Stimulated activated CD4-positive, alpha-beta T cell treated with anti-CD3 and anti-CD28 coated beads, Interleukin-15, amount 100 ng/mL, for 24 hours (primary cell): ENCODE measurements at regions not wholly inside any gene's neighbourhood (a gene's known extent, or its start where the extent isn't known, plus 50 kb on each side); places are given as distances from the start of the nearest gene placed in this dataset.
"Not testable (repeated sequence)": the region's sequence is repeated elsewhere in the genome, so short reads cannot be mapped to it uniquely, and the experiment has no call there.

Experiments used
- DNase-seq: peaks from one replicate; pipeline ENCODE4 v3.0.0-alpha.2; 2020

DNA sequence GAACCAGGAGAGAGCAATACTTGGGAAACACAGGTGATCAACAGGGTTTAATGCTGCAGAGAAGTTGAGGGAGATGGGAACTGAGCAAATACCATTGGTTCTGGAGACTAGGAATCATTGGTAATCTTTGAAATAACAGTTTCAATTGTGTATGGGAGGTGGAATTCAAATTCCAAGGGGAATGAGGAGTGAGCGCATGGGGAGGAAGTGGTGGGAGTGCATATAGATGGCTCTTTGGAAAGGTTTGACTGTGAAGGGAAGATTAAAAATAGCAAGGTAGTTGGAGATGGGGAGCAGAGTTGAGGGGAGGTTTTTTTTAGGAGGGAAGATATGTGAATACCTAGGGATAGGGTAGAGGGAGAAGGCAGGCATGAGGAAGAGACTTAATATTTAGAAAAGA, 51.1 kb upstream of the ROPN1 start:
- DNase-seq, result no peak

DNA sequence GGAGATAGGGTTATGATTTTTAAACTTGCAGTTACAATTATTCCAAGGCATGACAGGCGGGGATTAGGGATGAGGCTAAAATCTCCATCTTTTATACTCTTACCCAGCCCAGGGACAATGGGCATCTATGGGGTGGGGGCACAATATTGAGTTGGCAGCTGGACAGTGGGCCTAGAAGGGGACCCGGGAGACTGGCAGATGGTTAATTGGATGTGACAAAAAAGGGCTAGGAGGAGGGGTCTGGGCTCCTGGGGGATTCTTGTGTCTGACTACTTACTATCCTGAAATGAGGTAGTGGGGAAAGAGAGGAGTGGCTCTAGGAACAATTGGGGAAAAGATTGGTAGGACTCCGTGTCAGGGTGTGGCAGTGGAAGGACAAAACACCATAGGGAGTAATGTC, 53.0 kb upstream of the ROPN1 start:
- DNase-seq, result no peak

- DNase-seq, result no peak
Measured at GRCh38 chr3:124048967-124049798, 57.3 kb upstream of the ROPN1 start.

GRCh38 chr3:124051636-124052035, 59.7 kb upstream of the ROPN1 start:
- DNase-seq, result no peak

DNA sequence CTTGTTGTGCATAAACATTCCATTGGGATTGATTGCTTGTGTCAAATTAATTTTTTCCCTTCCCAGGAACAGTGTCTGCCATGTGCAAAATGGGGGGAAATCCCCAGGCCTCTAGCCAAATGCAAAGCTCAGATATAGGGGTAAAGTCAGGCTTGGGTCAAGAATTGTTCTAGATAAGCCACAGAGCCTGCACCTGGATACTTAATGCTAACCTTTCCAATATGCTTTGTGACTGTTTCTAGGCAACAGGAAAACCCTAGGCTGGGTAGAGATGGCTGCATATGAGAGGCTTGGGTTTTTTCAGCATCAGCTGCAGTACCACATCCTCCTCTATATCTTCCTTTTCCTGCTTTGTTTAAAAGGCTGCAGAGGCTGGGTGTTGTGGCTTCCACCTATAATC, 61.9 kb upstream of the ROPN1 start:
- no peak for DNase-seq

GRCh38 chr3:124056846-124057245, 64.9 kb upstream of the ROPN1 start:
- no peak for DNase-seq

DNA sequence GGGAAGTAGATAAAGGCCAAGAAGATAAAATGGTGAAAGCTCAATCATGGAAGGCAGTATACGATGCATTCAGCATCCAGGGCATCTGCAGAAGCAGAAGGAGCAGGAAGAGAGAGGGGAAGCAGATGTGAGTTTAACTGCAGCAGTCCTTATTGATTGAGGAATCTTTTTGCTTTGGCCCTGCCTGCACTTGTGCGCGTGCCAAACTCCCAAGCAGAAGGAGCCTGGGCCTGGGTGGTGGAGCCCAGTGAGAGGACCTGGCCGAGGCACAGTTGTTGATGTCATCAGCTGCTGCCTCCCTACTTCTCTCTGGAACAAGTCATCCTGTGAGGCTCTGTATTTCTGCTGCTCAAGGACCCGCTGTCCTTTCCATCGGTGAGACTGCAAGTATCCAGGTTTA, 65.5 kb upstream of the ROPN1 start:
- DNase-seq, result no peak

GRCh38 chr3:124059580-124059979, 67.7 kb upstream of the ROPN1 start:
- no peak for DNase-seq

DNA sequence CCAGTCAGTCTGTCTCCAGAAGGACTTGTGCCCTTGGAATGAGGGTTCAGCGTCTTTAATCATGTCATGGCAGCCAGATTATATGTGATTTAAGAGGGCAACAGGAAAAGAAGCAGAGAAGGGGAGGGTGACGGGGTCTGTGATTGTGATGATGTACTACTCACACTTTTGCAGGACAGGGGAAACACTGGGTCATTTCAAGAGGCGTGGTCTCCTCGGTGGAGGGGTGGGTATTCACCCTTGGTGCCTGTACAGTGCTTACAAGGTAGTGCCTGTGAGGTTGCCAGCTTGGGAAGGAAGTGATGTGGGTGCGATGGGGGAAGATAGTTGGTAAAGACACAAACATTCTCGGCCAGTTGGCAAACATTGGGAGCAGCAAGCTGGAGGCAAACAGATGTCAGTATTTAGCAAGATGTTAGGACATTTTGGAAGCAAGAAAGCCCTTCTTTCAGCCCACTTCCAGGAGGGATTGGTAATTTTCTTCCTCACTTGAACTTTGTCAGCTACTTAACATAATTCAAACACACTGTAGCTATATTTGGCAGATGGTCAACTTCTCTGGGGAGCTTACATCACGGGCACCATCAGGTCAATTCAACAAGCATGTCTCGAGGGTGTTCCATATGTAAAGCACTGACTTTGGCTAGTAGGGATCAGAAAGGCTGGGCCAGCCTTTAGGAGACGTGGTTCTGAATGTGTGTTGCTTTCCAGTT, 71.4 kb upstream of the ROPN1 start:
- no peak for DNase-seq

DNA sequence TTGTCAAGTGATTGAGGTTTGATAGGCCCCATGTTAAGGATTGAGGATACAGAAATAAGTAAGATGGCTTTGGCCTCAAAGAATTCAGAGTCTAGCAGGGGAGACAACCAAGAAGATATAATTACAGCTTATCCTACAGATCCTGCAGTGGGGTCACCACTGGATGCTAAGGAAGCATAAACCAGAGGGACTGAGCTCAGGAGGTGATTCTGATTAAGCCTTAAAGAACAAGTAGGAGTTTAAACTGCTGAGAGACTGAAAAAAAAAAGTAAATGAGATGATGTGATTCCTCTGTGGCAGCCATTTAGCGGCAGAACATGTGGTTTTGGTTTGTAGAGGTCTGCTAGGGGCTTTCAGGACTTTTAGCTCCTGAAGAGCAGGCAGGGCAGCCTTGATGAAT, 72.1 kb upstream of the ROPN1 start:
- DNase-seq, result no peak

DNA sequence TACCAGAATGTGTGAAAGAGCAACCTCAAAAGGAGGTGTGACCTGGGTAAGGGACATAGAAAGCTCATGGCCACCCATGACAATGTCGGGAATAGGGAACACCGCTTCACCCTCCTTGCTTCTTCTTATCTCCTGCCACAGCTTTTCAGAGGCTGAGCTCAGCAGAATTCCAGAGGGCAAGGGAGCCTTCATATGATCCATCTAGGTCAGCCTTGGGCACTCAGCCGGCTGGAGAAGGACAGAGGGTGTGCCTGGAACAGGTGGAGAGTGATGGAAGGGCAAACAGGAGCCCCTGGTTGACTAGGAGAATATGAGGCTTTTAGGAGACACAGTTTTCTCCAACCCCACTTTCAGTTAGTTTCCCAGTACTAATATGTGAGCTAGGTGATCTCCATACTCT, 74.6 kb upstream of the ROPN1 start:
- not testable (repeated sequence) for DNase-seq

DNA sequence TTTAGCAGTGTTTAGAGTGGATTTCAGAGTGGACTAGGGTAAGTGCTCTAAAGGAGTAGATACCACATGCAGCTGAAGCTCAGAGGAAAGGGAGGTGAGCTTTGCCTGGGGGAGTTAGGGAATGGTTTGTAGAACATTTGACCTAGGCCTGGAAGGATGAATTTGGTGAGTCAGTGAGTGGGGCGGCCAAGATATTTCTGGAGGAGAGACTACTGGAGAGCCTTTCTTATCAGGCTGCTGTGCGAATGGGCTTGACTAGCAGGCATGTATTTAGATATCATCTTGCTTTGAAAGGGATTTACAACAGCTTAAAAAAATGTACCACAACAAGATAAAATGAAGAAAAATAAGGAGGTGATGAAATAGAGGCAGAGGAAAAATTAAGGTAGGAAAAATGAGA, 77.8 kb upstream of the ROPN1 start:
- DNase-seq, result not testable (repeated sequence)

DNA sequence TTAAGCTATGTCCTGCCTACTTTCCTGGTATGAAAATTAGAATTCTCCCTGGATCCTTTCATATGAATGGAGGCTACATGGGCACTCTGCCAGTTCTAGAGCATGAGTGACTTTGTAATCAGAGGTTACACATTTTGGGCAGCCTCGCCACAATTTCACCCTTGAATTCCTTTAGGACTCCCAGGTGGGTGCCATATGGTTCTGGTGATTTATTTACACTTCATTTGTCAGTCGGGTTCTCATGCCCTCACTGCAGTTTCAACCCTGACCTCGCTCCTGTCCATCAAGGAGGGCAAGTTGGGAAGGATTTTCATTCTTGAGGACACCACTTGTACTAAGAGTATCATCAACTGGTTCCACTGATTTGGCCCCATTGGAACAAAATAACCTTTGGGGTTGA, 83.2 kb upstream of the ROPN1 start:
- DNase-seq, result not testable (repeated sequence)

DNA sequence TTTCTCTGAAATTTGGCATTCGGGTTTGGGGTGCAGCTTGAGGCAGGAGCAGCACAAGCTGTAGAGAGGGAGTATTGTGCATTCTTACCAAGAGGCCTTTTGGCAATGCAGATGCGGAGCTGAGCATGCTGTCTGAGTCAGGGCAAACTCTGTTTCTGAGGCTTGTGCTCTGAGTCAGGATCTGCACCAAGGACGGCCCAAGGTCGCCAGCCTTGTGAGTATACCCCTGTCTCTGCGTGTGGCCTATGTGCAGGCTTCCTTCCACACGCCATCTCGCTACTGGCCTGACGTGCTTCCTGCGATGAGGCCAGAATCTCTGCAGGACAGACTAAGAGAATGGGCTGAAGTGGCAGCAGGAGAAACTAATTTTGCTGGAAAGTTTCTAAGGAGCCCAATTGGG, 83.8 kb upstream of the ROPN1 start:
- no peak for DNase-seq

GRCh38 chr3:124076235-124076634, 84.3 kb upstream of the ROPN1 start:
- no peak for DNase-seq

DNA sequence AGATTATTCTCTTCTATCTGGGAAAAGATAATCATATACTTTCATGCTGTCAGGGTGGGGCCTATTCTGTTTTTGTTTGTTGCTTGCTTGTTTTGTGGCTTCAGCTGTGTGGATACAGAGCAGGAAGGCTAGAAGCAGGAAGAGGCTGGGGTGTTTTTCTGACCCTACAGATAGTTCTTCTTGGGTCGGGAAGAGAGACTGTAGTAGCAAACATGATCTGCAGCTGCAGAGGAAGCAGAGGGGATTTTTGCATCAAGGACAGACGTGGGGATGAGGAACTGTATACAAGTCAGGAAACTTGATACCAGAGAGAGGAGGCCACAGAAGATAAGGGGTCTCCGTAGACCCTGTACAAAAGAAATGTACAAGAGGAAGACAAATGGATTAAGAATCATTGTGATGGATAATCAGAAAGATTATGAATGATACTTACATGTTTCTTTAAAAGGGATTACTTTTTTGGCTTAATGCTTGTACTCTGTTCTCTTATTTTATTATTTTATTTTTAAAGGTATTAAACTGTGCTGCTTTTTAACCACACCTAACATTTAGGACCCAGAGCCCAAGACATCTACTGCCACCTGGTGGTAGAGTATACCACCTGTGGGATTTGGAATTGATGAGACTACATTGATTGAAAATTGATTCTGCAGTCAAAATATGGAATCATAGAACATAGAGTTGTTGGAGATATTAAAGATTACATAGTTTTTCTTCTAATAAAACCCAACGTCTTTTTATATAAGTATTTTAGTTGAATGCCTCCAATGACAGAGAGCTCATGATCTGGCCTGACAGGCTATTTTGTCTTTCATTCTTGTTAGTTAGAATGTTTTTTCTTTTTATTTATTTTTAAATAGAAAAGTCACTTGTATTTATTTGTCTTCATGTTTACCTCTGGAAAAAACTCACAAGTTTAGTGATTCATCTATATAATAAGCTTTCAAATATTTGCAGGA, 87.3 kb upstream of the ROPN1 start:
- DNase-seq, result peak; percentile 11

- DNase-seq, result no peak
Measured at GRCh38 chr3:124079912-124080276, 88.0 kb upstream of the ROPN1 start.

DNA sequence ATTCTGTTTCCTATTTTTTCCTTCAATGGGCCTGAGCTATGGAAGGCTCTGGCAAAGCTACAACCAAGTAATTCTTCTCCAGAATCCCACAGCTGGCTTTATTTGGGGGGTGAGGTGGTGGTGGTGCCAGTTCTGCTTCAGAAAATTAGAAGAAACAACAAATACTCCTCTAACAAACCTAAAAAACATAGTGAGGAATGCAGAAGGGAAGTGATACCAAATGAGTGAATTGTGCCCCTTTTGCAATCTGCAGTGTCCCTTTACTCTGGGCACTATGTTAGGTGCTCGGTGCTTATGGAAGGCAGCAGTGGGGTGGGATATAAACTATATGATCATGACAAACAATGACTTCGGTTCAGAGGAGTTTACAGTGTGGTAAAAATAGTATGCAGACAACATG, 90.4 kb upstream of the ROPN1 start:
- no peak for DNase-seq

- DNase-seq, result no peak
Measured at GRCh38 chr3:124084022-124084881, 92.3 kb upstream of the ROPN1 start.

DNA sequence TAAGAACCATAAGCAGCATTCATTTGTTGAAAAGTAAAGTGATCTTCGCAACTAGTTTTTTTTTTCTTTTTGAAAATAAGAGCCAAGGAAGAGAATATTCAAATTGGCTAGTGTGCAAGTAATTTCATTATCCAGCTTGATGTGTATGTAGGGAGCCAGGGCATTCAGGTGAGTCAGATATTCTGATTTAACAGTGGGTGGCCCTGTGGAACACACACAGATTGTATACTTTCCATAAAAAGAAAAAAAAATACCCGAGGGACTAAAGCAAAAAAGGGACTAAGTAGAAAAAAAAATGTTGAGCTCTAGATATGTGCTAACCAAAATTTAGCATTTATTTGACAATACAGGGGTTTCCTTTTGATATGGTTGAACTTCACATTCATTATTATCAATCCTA, 96.9 kb upstream of the ROPN1 start:
- DNase-seq, result no peak

DNA sequence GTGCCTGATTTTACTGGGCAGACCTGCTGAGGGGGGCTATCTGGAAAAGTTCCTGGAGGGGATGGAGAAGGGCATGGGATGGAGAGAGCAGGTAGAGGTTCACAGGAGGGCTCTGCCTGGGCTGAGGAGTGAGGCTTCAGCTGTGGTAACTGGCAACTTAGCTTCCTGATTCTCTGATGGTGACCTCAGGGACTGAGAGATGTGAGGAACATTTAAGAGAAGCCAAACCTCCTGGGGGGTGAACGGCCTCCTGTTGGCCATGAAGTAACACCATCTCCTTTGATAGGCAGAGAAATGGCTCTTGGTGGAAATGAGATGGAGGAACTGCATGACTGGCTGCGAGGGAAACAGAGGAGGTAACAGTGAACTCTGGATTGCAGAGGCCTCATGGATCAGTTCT, 97.3 kb upstream of the ROPN1 start:
- no peak for DNase-seq

DNA sequence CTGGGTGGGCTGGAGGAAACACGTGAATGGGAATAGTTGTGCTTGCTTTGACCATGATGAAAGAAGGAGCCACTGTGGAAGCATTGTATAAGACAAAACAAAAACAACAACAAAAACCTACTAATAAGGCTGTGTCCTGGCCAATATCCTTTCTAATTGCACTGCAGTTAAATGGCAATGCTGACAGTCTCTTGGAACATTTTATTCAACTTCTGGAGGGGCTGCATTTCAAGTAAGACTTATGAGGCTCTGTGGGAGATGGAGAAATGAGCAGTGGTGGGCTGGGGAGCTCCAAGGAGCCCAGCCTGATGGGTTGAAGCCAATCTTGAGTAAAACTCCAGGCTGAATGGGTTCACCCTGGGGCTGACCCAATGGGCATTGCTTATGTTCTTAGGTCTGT, 99.8 kb upstream of the ROPN1 start:
- DNase-seq, result no peak

DNA sequence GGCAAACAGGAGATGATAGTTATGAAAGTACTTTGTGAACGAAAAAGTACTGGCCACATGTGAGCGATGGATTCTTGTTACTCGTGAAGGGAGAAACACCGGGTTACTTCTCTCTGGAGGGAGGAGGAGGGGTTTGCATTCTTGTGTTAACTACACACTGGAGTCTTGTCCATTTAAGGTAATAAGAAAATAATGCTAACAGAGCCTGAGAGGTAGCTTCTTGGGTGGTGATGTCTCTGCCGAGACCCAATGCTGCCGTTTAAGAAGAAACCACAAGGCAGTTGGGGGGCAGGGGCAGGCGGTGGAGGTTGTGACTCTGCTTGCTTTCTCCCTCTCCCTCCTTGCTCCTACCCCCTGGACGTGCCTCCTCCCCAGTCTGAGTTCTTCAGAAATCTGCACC, 100.9 kb upstream of the ROPN1 start:
- no peak for DNase-seq
